ENCODE measurements at regions not wholly inside any gene's neighbourhood (a gene's known extent, or its start where the extent isn't known, plus 50 kb on each side); places are given as distances from the start of the nearest gene placed in this dataset.

- DNase-seq: no peak
Observed at GRCh38 chr15:55017635-55018034, 179.1 kb downstream of the RSL24D1 start.

DNA sequence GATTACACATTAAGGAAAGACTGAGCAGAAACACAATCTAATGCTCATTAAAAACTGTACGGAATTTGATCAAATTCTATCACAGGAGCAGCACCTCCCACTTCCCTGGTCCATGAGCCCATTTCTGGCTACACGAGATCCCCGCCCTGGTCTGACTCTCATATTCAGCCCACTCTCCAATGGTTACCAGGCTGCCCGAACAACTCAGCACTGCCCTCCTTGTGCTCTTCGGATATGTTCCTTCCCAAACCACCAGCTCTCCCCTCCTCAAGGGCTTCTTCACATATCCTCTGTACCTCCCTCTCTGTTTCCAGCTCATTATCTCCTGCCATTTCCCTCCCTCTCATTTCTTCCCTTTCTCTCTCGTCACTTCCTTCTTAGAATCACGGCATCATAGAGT is 180.5 kb downstream of the RSL24D1 start:
- DNase-seq: no peak

DNA sequence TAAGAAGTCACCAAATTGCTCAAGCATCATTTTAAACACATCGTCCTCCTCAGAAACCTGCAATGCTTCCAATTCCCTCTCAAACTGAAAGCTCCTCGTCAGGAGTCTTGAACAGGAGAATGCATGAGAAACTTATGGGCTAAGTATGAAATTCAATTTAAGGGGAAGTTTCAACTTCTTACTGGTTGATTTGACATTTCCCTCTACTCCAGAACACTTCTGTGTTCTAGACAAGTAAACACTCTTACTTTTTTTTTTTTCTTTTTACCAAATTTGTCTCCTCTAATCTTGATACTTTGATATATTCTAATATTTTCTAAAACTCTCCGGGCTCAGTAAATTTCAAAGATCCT is 181.7 kb downstream of the RSL24D1 start:
- DNase-seq: no peak

- no peak for DNase-seq
Observed at GRCh38 chr15:55014391-55015092, 182.2 kb downstream of the RSL24D1 start.

DNA sequence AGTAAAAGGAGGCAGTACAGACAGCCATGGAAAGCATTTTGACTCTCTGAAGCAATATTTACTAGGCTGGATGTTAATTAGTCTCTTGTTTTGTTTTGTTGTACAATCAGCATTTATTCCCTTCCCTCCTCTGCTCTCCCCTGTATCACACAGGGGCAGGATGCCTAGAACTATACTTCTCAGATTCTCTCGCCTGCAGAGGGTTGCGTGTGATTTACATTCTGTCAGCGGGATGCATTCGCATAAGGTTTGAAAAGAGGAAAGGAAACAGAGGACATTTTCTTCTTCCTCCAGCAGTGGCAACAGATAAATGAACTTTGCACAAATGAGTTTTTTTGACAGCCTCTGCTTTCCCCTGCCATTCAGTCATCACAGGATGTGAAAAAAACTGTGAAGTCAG is 188.3 kb downstream of the RSL24D1 start:
- no peak for DNase-seq

- DNase-seq: peak; percentile 72
Observed at GRCh38 chr15:55007561-55007960, 189.2 kb downstream of the RSL24D1 start.

GRCh38 chr15:55005679-55006078 is 191.1 kb downstream of the RSL24D1 start:
- DNase-seq: no peak

GRCh38 chr15:55003965-55004873 is 192.5 kb downstream of the RSL24D1 start:
- DNase-seq: no peak

DNA sequence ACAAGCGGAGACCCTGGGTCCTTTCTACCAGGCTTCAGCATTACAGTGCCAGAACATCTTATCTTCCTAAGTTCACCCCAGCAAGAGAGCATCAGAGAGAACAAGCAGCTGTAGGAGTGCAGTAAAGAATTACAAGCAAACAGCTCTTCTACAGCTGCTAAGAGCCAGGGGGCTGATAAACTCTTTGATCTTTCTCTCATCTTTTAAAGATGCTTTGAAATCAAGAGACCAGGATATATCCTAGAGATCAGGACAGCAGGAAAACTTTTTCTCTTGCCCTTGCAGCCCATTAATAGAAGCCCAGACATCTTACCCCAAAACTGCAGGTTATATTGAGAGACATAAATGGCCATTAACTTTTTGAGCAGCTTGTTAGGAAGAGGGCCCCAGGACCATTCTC is 198.1 kb downstream of the RSL24D1 start:
- no peak for DNase-seq

DNA sequence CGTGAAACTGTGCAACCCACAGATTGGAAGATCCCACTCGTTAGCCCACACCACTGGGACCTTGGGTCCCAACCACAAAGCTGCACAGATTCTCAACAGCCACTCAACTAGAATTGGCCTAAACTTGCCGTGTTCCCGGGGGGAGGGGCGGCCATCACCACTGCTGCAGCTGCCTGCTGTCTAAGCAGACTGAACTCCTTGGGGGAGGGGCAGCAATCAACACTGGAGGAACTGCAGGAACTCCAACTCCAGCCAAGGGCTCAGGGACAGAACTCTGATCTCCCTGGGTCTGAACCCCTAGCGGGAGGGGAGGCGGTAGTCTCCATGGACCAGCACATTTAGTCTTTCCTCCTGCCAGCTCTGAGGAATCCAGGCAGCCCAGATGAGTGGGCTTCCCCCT is 205.9 kb downstream of the RSL24D1 start:
- peak; percentile 20 for DNase-seq

GRCh38 chr15:54987881-54988280 is 208.9 kb downstream of the RSL24D1 start:
- no peak for DNase-seq

GRCh38 chr15:54979964-54980363 is 216.8 kb downstream of the RSL24D1 start:
- no peak for DNase-seq

DNA sequence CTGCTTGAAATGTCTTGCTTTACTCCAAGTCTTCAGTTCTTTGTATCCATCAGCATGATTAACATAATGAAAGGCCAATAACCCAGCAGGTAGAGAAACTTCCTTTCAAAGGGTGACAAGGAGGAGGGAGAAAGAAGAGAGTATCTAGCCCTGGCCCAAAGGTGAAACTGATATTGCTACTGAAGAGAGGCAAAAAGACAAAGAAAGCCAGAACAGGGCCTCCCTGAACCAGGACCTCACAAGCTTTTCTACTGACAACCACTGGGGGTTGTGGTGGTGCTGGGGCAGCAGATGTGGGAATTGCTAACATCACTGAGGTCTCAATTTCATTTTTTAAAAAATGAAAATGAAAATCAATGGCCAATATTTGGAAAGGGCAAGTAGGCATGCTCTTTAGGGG is 234.1 kb downstream of the RSL24D1 start:
- DNase-seq: no peak

DNA sequence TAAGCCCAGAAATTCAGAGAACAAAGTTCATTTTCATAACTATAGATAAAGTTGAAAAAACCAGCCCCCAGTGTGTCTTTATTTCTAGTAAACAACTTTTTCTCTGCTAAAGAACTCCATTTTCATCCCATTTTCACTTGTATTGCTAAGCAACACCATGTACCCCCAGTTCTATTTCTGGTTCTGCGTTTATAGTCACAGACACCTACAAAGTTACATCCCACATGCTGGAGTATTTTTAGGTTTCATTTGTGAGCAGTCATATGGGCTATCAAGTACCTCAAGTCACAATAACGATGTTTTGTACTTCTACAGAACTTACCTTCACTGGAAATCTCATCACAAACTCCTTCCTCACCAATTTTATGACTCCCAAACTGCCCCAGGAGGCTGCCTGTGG is 236.5 kb downstream of the RSL24D1 start:
- no peak for DNase-seq

DNA sequence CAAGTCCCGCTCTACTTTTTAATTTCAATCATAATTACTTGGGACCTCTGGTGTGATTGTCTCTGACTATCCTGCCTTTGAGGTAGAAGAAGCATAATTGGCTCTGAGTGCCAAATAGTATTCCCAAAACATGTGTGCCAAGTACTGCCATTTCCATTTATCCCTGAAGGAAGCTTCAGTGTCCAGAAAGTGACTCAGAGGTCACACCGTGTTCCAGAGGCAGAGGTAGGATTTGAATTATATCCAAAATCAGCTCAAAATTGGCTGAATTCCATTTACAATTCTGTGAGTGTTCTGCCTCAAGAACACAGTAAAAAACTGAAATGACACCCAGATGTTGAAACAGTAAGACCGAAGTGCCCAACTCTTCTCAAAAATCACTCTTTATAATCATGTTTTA is 255.3 kb downstream of the RSL24D1 start:
- no peak for DNase-seq

GRCh38 chr15:54917312-54917711 is 279.4 kb downstream of the RSL24D1 start:
- DNase-seq: no peak

DNA sequence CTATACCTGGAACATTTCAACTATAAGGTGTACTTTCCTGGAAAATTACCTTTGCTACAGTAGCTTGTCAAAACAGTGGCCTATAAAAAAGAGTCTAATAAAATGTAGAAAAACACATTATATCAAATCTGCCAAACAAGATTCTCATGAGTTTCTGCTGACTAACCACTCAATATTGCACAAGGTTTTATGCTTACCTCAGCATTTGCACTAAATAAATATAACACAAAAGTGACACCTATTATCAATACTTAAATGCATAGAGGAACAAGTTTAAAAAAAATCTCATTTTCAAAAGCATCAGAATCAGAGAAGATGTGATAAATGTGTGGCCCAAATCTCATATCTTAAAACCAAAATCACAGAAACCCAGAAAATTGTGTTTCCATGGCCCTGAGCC is 281.4 kb downstream of the RSL24D1 start:
- DNase-seq: no peak

- no peak for DNase-seq
Observed at GRCh38 chr15:54884312-54884711, 312.4 kb downstream of the RSL24D1 start.

DNA sequence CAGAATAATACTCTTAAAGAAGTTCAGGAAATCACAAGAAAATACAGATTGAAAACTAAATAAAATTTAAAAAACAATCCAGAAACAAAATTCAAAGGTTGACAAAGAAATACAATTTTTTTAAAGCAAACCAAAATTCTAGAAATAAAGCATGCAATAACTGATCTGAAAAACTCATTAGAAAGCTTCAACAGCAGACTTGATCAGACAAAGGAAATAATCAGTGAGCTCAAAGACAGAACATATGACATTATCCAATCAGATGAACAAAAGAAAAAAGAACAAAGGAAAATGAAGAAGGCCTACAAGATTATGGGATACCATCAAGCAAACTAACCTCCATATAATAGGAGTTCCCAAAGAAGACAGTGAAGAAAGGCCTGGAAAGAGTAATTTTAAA is 336.8 kb downstream of the RSL24D1 start:
- DNase-seq: no peak

GRCh38 chr15:54854667-54855066 is 342.1 kb downstream of the RSL24D1 start:
- DNase-seq: no peak

GRCh38 chr15:54850101-54850500 is 346.6 kb downstream of the RSL24D1 start:
- DNase-seq: no peak

GRCh38 chr15:54843006-54843405 is 353.7 kb downstream of the RSL24D1 start:
- no peak for DNase-seq

DNA sequence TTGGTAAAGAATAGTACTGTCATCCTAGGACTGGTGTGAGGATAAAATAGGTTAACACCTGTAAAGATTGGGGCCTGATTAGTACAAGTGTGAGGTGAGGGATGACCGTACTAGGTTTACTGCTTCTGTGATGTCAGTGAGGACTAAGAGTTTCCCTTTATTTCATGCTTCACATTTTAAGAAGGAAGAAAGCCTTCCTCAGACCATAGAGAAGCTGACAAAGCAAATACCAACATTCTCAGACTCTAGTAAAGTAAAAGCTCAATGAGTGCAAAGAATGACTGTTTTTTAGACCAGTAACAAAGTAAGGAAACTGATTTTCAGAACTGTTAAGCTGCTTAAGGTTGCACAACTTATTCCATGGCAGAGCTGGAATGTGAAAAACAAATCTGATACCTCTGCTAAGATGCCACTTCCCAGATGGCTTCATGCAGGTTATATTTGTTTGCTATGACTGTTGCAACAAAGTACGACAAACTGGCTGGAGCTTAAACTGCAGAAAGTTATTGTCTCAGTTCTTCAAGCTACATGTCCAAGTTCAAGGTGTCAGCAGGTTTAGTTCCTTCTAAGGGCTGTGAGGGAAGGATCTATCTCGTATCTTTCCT is 354.9 kb downstream of the RSL24D1 start:
- DNase-seq: no peak
